Heart left ventricle (tissue), 16 donors: ENCODE measurements at regions not wholly inside any gene's neighbourhood (a gene's known extent, or its start where the extent isn't known, plus 50 kb on each side); places are given as distances from the start of the nearest gene placed in this dataset.

Experiments used
- ATAC-seq, 4 donors: fragments of 200-7000 bp; cut with Tn5 transposase; one replicate each; pipeline ENCODE4 v1.9.1; 2020 to 2022; ENCODE audit warnings: moderate library complexity in 4 of 4, mild to moderate bottlenecking in 3 of 4, moderate number of reproducible peaks in 1 of 4
- DNase-seq, 5 donors: peaks; one replicate each; pipeline ENCODE4 v3.0.0-alpha.2; 2020
- H3K27ac ChIP-seq, 12 donors: fragments of 200-600 bp; sonication (generic) in 4 of 12; one replicate each; pipeline versions ENCODE4 v1.5.0 to v1.8.0; 2016 to 2022; ENCODE audit warnings: mild to moderate bottlenecking in 2 of 12
- H3K27me3 ChIP-seq, 9 donors: fragments of 200-600 bp; sonication (generic) in 2 of 9; one replicate each; pipeline versions ENCODE4 v1.5.1 to v1.8.0; 2016 to 2022; ENCODE audit warnings: mild to moderate bottlenecking in 3 of 9
- H3K36me3 ChIP-seq, 9 donors: fragments of 200-600 bp; sonication (generic) in 2 of 9; one replicate each; pipeline versions ENCODE4 v1.5.0 to v1.8.0; 2018 to 2022; ENCODE audit warnings: mild to moderate bottlenecking in 2 of 9
- H3K4me1 ChIP-seq, 12 donors: fragments of 200-600 bp; sonication (generic) in 4 of 12; one replicate each; pipeline versions ENCODE4 v1.5.0 to v1.8.0; 2016 to 2022; ENCODE audit warnings: mild to moderate bottlenecking in 3 of 12
- H3K4me3 ChIP-seq, 12 donors: fragments of 200-600 bp; sonication (generic) in 4 of 12; one replicate each; pipeline versions ENCODE4 v1.5.0 to v1.8.0; 2017 to 2022; ENCODE audit warnings: mild to moderate bottlenecking in 9 of 12, moderate library complexity in 4 of 12
- H3K9me3 ChIP-seq, 12 donors: fragments of 200-600 bp; sonication (generic) in 4 of 12; one replicate each; pipeline versions ENCODE4 v1.5.0 to v1.8.0; 2016 to 2022; ENCODE audit warnings: mild to moderate bottlenecking in 1 of 12
- POLR2A ChIP-seq, 2 donors: fragments of 450-650 bp; IDR thresholded peaks; one replicate each; pipeline ENCODE4 v1.6.1; 2017; ENCODE audit warnings: antibody characterized with exemption in 2 of 2, mild to moderate bottlenecking in 2 of 2, moderate library complexity in 2 of 2
- WGBS, 4 donors: extraction: QIAGEN DNeasy Blood & Tissue Kit in 2 of 4; methylation state at CpG; one replicate each; pipeline versions ENCODE4 v1.1.5 to v1.1.7; 2013 to 2018; 5-methylcytosine and 5-hydroxymethylcytosine counted together
- intact Hi-C, 10 donors: fragments of 100-400 bp; cut with DNase I; formaldehyde crosslinking; loops; one replicate each; pipeline versions ENCODE4 v1.11.1 to v1.14.2; 2022
- TF ChIP-seq, protein P1 (sequence below), 12 donors: fragments of 200-600 bp; sonication (generic) in 4 of 12; IDR thresholded peaks; one replicate each; pipeline versions ENCODE4 v1.5.0 to v1.8.0; 2018 to 2022; ENCODE audit warnings: antibody characterized with exemption in 12 of 12, mild to moderate bottlenecking in 5 of 12
- donor health status: ischemic (EF 13 %, LVEDD 7.1; RV severe dilation, severe dysfunction).
- donor health status: healthy with polysubstance abuse.
- donor health status: DM: no; HTN: yes; CAD: no.
- donor health status: DM: no; HTN: no; CAD: no.
- donor health status: ischemic (EF 25% LVEDD 6.9; RV normal size, moderate dysfunction).
- donor health status: ischemic (EF 25% LVEDD 5.7; RV mildly dilated, moderate dysfunction).
- donor health status: healthy.
- donor health status: DM: yes; HTN: yes; CAD: no.
- donor health status: ischemic (EF 35%, LVEDD 5.7; RV mildly dilated, moderate dysfunction).
- donor health status: nonischemic (EF 11% LVEDD 7.7; RV severe dilation, severe dysfunction).
- donor health status: DM: yes; HTN: yes; CAD: no.
- donor health status: PGD.
- donor health status: ischemic (EF 29% LVEDD 5.4; RV normal size, mild dysfunction).
- donor health status: nonischemic (EF 23%, LVEDD 6.1; RV moderate dilation, normal function).

- TF ChIP-seq, protein P1, sequence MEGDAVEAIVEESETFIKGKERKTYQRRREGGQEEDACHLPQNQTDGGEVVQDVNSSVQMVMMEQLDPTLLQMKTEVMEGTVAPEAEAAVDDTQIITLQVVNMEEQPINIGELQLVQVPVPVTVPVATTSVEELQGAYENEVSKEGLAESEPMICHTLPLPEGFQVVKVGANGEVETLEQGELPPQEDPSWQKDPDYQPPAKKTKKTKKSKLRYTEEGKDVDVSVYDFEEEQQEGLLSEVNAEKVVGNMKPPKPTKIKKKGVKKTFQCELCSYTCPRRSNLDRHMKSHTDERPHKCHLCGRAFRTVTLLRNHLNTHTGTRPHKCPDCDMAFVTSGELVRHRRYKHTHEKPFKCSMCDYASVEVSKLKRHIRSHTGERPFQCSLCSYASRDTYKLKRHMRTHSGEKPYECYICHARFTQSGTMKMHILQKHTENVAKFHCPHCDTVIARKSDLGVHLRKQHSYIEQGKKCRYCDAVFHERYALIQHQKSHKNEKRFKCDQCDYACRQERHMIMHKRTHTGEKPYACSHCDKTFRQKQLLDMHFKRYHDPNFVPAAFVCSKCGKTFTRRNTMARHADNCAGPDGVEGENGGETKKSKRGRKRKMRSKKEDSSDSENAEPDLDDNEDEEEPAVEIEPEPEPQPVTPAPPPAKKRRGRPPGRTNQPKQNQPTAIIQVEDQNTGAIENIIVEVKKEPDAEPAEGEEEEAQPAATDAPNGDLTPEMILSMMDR (IDR thresholded peaks at IDR 0.05), result no peak
- TF ChIP-seq POLR2A (IDR thresholded peaks at IDR 0.05), result no peak
- Histone ChIP-seq H3K4me3 (no peak overlapping the region), H3K27me3 (peaks cover 0 to 41% (median 21%) of the 10 kb centered on the region in 9 donors), H3K4me1 (no peaks in the 10 kb centered on the region), H3K36me3 (no peaks in the 10 kb centered on the region), H3K9me3 (peaks cover 0 to 8% (median 0%) of the 10 kb centered on the region in 12 donors), H3K27ac (no peak overlapping the region)
- ATAC-seq (no peak), DNase-seq (no peak)
- intact Hi-C loops, result no loop called here
- 63 to 87% (median 72%) methylated on average over 2 of the region's 2 CpGs for WGBS, 4 donors
Observed at GRCh38 chr1:22295396-22295795, 152.5 kb upstream of the WNT4 start.

GRCh38 chr1:22295856-22296255 is 153.0 kb upstream of the WNT4 start:
- H3K27ac ChIP-seq, result no peak overlapping the region
- DNase-seq, result no peak
- H3K36me3 ChIP-seq, result no peaks in the 10 kb centered on the region
- peaks cover 0 to 11% (median 0%) of the 10 kb centered on the region in 12 donors for H3K9me3 ChIP-seq
- H3K4me3 ChIP-seq, result no peak overlapping the region
- 74 to 88% (median 81%) methylated on average over 8 of the region's 8 CpGs for WGBS, 4 donors
- H3K27me3 ChIP-seq, result peaks cover 0 to 42% (median 21%) of the 10 kb centered on the region in 9 donors
- intact Hi-C loops, result no loop called here
- no peak for TF ChIP-seq POLR2A (IDR thresholded peaks at IDR 0.05)
- TF ChIP-seq, protein P1 (IDR thresholded peaks at IDR 0.05), result no peak
- no peak for ATAC-seq
- H3K4me1 ChIP-seq, result no peaks in the 10 kb centered on the region

- WGBS, 4 donors, result 52 to 58% (median 58%) methylated on average over 13 to 14 of the region's 14 CpGs
- H3K27me3 ChIP-seq, result peaks cover 0 to 48% (median 21%) of the 10 kb centered on the region in 9 donors
- no peaks in the 10 kb centered on the region for H3K4me1 ChIP-seq
- ATAC-seq (no peak), DNase-seq (no peak)
- H3K4me3 ChIP-seq, result no peak overlapping the region
- no peak overlapping the region for H3K27ac ChIP-seq
- H3K9me3 ChIP-seq, result peaks cover 0 to 17% (median 0%) of the 10 kb centered on the region in 12 donors
- intact Hi-C loops, result no loop called here
- no peak for TF ChIP-seq POLR2A (IDR thresholded peaks at IDR 0.05)
- TF ChIP-seq, protein P1 (IDR thresholded peaks at IDR 0.05), result no peak
- no peaks in the 10 kb centered on the region for H3K36me3 ChIP-seq
Observed at GRCh38 chr1:22296701-22297591, 154.0 kb upstream of the WNT4 start.

DNA sequence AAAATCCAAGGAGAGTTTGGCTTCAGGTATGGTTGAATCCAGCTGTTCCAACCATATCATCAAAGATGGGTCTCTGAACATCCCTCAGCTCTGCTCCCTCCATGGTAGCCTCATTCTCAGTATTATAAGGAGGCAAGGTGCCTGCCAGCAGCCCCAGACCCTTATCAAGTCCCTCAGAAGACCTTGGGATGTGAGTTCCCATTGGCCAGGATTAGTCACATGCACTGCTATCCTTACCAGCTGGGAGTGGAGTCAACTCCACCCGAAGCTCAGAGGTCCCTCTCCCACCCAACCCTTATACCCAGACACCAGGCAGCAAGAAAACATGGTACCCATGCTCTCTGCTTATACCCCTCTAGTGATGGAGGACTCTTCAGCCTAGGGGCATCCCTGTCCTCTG is 153.7 kb upstream of the ZBTB40 start:
- Histone ChIP-seq H3K27me3 (peaks cover 0 to 48% (median 21%) of the 10 kb centered on the region in 9 donors), H3K27ac (no peak overlapping the region), H3K4me3 (no peak overlapping the region), H3K36me3 (no peaks in the 10 kb centered on the region), H3K4me1 (no peaks in the 10 kb centered on the region), H3K9me3 (peaks cover 0 to 20% (median 0%) of the 10 kb centered on the region in 12 donors)
- ATAC-seq (no peak), DNase-seq (no peak)
- WGBS, 4 donors, result 21 to 59% (median 38%) methylated on average over 1 of the region's 1 CpG
- intact Hi-C loops, result no loop called here
- no peak for TF ChIP-seq POLR2A (IDR thresholded peaks at IDR 0.05)
- TF ChIP-seq, protein P1 (IDR thresholded peaks at IDR 0.05), result no peak
